Stomach (tissue), 8 donors: ENCODE measurements at regions not wholly inside any gene's neighbourhood (a gene's known extent, or its start where the extent isn't known, plus 50 kb on each side); places are given as distances from the start of the nearest gene placed in this dataset.

ENCODE experiments used
- DNase-seq, 2 donors: peaks; one replicate each; pipeline versions ENCODE4 v3.0.0 to v3.0.0-alpha.2; 2013 to 2019
- H3K27ac ChIP-seq, 5 donors: fragments of 200-600 bp in 4 of 5; sonication (generic) in 4 of 5; one replicate each; pipeline ENCODE4 v1.5.1; 2013 to 2019; ENCODE audit warnings: mild to moderate bottlenecking in 1 of 5, moderate library complexity in 1 of 5
- H3K27me3 ChIP-seq, 3 donors: fragments of 200-600 bp; sonication (generic); one replicate each; pipeline ENCODE4 v1.5.1; 2017 to 2019; ENCODE audit warnings: mixed run types in 1 of 3
- H3K36me3 ChIP-seq, 4 donors: fragments of 200-600 bp; sonication (generic); 1 replicate in 3 of 4; 2 replicates in 1 of 4; pipeline ENCODE4 v1.5.1; 2016 to 2019
- H3K4me1 ChIP-seq, 4 donors: fragments of 200-600 bp; sonication (generic); one replicate each; pipeline ENCODE4 v1.5.1; 2016 to 2019
- H3K4me3 ChIP-seq, 4 donors: fragments of 200-600 bp; sonication (generic) in 3 of 4; one replicate each; pipeline ENCODE4 v1.5.1; 2016 to 2019; ENCODE audit warnings: mild to moderate bottlenecking in 1 of 4
- H3K9me3 ChIP-seq, 4 donors: fragments of 200-600 bp; sonication (generic); one replicate each; pipeline ENCODE4 v1.5.1; 2016 to 2019
- EP300 ChIP-seq: sonication (generic); formaldehyde crosslinking; IDR thresholded peaks from one replicate; pipeline ENCODE4 v1.6.1; 2017; ENCODE audit warnings: antibody characterized with exemption
- POLR2A ChIP-seq, 4 donors: fragments of 450-650 bp; IDR thresholded peaks; one replicate each; pipeline ENCODE4 v1.6.1; 2016; ENCODE audit warnings: antibody characterized with exemption in 4 of 4, control low read depth in 2 of 4, mild to moderate bottlenecking in 1 of 4, moderate library complexity in 1 of 4
- POLR2AphosphoS5 ChIP-seq, 3 donors: sonication (generic); formaldehyde crosslinking; IDR thresholded peaks; one replicate each; pipeline ENCODE4 v1.6.1; 2016; ENCODE audit warnings: antibody characterized with exemption in 3 of 3
- WGBS, 5 donors: extraction: QIAGEN DNeasy Blood & Tissue Kit in 3 of 5; methylation state at CpG; one replicate each; pipeline versions ENCODE4 v1.1.5 to v1.1.7; 2013 to 2018; 5-methylcytosine and 5-hydroxymethylcytosine counted together
- intact Hi-C: fragments of 100-400 bp; cut with DNase I; formaldehyde crosslinking; loops from one replicate; pipeline ENCODE4 v1.15.1; 2023; ENCODE audit warnings: low total_unique reads
- TF ChIP-seq, protein P1 (sequence below), 7 experiments: fragments of 450-650 bp in 4 of 7; fragments of 200-600 bp in 3 of 7; sonication (generic) in 3 of 7; IDR thresholded peaks; one replicate each; pipeline ENCODE4 v1.5.1; 2016 to 2019; ENCODE audit warnings: antibody characterized with exemption in 7 of 7, control low read depth in 2 of 7, mild to moderate bottlenecking in 1 of 7
- donor health status: healthy with polysubstance abuse.
- donor health status: Bipolar disorder and iron deficiency.
- donor health status: healthy.

DNA sequence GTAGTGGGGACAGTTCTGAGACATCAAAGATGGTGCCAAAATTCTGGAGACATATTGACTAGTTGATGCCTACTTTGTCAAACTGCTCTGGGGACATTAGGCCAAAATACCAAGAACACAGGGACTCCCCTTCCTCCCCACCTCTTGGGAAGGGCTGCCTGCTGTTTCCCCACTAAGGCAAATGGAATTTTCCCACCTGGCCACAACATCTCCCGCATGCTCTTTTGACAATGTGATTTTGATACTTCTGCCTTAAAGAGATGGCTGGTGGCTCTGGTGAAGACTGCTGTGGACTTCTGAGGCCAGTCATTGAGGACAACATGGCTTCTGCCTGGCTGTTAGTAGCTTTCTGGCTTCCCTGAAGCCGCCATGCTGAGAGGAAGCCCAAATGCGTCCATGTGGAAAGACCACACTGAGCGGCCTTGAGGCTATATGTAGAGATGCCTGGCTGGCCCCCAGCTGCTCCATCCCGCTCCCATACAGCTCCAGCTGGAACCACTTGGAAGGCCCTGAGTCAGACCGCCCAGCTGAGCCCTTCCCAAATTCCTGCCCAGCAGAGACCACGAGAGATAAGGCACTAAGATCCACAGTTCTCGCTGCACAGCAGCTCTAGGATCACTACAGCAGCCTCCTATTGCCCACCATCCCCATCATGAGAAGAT, 226.7 kb downstream of the SYK start:
- Histone ChIP-seq H3K4me3 (no peak overlapping the region), H3K27ac (no peak overlapping the region), H3K27me3 (no peaks in the 10 kb centered on the region), H3K4me1 (no peaks in the 10 kb centered on the region), H3K9me3 (no peaks in the 10 kb centered on the region), H3K36me3 (no peaks in the 10 kb centered on the region)
- TF ChIP-seq POLR2A (IDR thresholded peaks at IDR 0.05): no peak
- TF ChIP-seq, protein P1, sequence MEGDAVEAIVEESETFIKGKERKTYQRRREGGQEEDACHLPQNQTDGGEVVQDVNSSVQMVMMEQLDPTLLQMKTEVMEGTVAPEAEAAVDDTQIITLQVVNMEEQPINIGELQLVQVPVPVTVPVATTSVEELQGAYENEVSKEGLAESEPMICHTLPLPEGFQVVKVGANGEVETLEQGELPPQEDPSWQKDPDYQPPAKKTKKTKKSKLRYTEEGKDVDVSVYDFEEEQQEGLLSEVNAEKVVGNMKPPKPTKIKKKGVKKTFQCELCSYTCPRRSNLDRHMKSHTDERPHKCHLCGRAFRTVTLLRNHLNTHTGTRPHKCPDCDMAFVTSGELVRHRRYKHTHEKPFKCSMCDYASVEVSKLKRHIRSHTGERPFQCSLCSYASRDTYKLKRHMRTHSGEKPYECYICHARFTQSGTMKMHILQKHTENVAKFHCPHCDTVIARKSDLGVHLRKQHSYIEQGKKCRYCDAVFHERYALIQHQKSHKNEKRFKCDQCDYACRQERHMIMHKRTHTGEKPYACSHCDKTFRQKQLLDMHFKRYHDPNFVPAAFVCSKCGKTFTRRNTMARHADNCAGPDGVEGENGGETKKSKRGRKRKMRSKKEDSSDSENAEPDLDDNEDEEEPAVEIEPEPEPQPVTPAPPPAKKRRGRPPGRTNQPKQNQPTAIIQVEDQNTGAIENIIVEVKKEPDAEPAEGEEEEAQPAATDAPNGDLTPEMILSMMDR (IDR thresholded peaks at IDR 0.05): no peak
- TF ChIP-seq POLR2AphosphoS5 (IDR thresholded peaks at IDR 0.05): no peak
- no peak for TF ChIP-seq EP300
- DNase-seq: no peak
- intact Hi-C loops: no loop called here
- 91 to 97% (median 94%) methylated on average over 8 of the region's 8 CpGs for WGBS, 5 donors

DNA sequence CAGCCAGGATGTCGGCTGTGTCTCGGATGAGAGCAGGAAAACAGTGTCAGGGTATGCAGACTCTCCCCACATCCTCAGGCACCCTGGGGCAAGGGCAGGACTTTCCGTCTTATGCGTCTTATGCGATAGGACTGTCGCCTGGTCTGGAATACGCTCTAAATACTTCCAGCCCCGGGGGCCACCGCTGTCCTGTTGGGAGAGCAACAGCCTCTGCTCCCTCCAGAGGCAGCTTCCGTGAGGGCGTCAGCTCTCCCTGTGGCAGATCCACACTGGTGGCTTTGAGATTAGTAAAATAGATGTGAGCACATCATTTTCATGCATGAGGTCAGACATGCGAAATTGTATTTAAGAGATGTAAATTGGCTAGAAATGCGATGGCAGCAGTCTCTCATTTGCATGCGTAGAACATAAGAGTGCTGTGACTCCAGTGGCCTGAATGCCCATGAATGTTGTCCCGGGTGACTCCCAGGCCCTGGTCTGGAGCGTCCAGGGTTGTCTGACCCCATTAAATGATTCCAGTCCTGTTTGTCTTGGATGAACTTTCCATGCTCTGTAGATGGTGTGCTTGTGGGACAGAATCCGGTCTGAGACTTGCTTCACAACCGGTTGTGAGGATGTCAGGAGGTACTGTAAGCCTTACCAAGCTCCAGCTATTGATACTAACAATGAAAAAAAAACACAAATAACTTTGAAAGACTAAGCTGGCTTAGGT, 228.2 kb downstream of the SYK start:
- no peak overlapping the region for H3K27ac ChIP-seq
- H3K27me3 ChIP-seq: no peaks in the 10 kb centered on the region
- DNase-seq: no peak
- intact Hi-C loops: loop anchor here (10.0 kb wide), 1 partner anchor 105 kb away; no protein-coding TSS in a partner anchor
- H3K4me1 ChIP-seq: no peaks in the 10 kb centered on the region
- no peak overlapping the region for H3K4me3 ChIP-seq
- no peaks in the 10 kb centered on the region for H3K9me3 ChIP-seq
- TF ChIP-seq EP300: no peak
- no peak for TF ChIP-seq POLR2AphosphoS5 (IDR thresholded peaks at IDR 0.05)
- TF ChIP-seq, protein P1 (IDR thresholded peaks at IDR 0.05): no peak
- TF ChIP-seq POLR2A (IDR thresholded peaks at IDR 0.05): no peak
- no peaks in the 10 kb centered on the region for H3K36me3 ChIP-seq
- 84 to 86% (median 84%) methylated on average over 18 of the region's 18 CpGs for WGBS, 5 donors

DNA sequence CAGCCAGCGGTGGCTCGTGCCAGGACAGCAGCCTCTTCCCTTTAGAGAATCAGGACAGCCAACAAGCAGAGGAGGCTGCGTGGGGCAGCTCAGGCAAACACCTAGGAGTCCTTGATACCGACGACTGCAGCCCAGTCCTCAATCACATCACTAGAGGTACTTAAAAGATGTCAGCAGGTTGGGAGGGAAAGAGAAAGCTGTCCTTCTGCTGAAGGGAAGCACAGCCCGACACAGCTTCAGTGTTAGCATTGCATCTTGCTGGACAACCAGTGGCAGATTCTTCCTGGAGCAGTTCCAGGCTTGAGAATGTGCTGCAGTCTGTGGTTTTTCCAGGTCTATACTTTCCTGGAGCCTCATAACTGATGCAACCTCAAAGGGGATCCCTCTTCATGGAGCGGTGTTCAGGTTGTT, 230.5 kb downstream of the SYK start:
- H3K36me3 ChIP-seq: no peaks in the 10 kb centered on the region
- peaks cover 4 to 10% (median 4%) of the 10 kb centered on the region in 4 donors for H3K4me1 ChIP-seq
- H3K9me3 ChIP-seq: no peaks in the 10 kb centered on the region
- DNase-seq: no peak
- TF ChIP-seq EP300 (no peak), POLR2A (IDR thresholded peaks at IDR 0.05) (no peak), POLR2AphosphoS5 (IDR thresholded peaks at IDR 0.05) (no peak)
- TF ChIP-seq, protein P1 (IDR thresholded peaks at IDR 0.05): no peak
- WGBS, 5 donors: 79 to 93% (median 90%) methylated on average over 7 of the region's 7 CpGs
- no peak overlapping the region for H3K27ac ChIP-seq
- no peaks in the 10 kb centered on the region for H3K27me3 ChIP-seq
- intact Hi-C loops: loop anchor here (10.0 kb wide), 1 partner anchor 107 kb away; no protein-coding TSS in a partner anchor
- H3K4me3 ChIP-seq: no peak overlapping the region

DNA sequence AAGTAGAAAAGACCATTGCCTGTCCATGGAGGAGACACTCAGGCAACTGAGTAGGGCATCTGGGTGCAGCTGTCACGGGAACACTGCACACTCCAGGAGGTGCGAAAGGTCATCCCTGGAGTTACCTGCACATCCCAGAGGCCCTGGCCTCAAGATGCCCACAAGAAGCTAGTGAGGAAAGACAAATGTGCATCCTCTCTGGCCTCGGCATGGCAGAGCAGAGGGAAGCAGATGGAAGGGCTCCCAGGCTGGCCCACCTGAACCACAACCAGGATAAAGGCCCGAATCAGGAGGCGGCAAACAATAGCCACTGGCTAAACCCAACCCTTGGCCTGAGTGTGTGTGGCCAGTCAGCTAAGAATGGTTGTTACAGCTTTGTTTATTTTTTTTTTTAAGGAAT, 231.7 kb downstream of the SYK start:
- TF ChIP-seq EP300: no peak
- no peak for TF ChIP-seq POLR2AphosphoS5 (IDR thresholded peaks at IDR 0.05)
- TF ChIP-seq POLR2A (IDR thresholded peaks at IDR 0.05): no peak
- TF ChIP-seq, protein P1 (IDR thresholded peaks at IDR 0.05): no peak
- 94 to 98% (median 96%) methylated on average over 5 of the region's 5 CpGs for WGBS, 5 donors
- H3K27me3 ChIP-seq: no peaks in the 10 kb centered on the region
- peaks cover 15 to 21% (median 16%) of the 10 kb centered on the region in 4 donors for H3K4me1 ChIP-seq
- intact Hi-C loops: loop anchor here (10.0 kb wide), 1 partner anchor 108 kb away; no protein-coding TSS in a partner anchor
- H3K36me3 ChIP-seq: no peaks in the 10 kb centered on the region
- H3K27ac ChIP-seq: no peak overlapping the region
- no peak overlapping the region for H3K4me3 ChIP-seq
- no peak for DNase-seq
- H3K9me3 ChIP-seq: no peaks in the 10 kb centered on the region
